WI38 (cell line): ENCODE measurements at regions not wholly inside any gene's neighbourhood (a gene's known extent, or its start where the extent isn't known, plus 50 kb on each side); places are given as distances from the start of the nearest gene placed in this dataset.

ENCODE experiments used
- H3K4me3 ChIP-seq: 2 replicates; pipeline ENCODE4 v1.5.1; 2011; ENCODE audit warnings: low read depth, mild to moderate bottlenecking, control low read depth, low read length
- CTCF ChIP-seq: IDR thresholded peaks from 2 replicates; pipeline ENCODE4 v1.5.1; 2012; ENCODE audit warnings: low read depth, mild to moderate bottlenecking, control low read depth, low read length

GRCh38 chr2:220856486-220856885, 715.6 kb downstream of the EPHA4 start:
- no peak for TF ChIP-seq CTCF
- H3K4me3 ChIP-seq = no peak overlapping the region

GRCh38 chr2:220857368-220857767, 714.7 kb downstream of the EPHA4 start:
- no peak for TF ChIP-seq CTCF
- no peak overlapping the region for H3K4me3 ChIP-seq

DNA sequence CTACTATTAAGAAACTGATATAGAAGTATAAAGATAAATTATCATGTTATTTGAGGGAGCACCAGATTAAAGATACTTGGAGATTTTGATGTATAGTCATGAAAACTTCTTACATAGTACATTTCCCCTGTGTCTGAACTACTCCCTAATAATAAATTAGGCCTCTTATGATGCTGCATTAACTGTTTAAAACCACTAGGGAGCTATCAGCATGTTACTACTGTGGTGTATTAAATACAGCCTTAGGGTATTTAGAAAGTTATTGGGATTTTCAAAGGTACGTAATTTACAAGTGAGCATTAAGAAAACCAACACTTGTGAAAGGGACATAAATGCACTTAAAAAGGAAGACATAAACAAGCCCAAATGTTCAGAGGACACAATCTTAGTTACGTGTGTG, 714.0 kb downstream of the EPHA4 start:
- TF ChIP-seq CTCF = no peak
- no peak overlapping the region for H3K4me3 ChIP-seq

DNA sequence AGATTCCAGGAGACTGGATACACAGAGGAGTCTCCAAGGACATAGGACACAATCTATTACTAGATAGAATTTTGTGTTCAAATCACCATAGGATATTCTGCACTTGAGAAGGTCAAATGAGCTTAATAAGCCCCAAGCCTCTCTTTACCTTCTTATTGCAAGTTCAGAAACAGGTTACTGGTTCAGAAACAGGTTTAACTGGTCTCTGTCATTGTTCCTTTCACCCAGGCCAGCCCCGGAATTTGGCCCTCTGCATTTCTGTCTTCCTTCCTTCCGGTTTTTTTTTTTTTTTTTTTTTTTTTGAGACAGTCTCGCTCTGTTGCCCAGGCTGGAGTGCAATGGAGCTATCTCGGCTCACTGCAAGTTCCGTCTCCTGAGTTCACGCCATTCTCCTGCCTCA, 700.2 kb downstream of the EPHA4 start:
- H3K4me3 ChIP-seq = no peak overlapping the region
- no peak for TF ChIP-seq CTCF

DNA sequence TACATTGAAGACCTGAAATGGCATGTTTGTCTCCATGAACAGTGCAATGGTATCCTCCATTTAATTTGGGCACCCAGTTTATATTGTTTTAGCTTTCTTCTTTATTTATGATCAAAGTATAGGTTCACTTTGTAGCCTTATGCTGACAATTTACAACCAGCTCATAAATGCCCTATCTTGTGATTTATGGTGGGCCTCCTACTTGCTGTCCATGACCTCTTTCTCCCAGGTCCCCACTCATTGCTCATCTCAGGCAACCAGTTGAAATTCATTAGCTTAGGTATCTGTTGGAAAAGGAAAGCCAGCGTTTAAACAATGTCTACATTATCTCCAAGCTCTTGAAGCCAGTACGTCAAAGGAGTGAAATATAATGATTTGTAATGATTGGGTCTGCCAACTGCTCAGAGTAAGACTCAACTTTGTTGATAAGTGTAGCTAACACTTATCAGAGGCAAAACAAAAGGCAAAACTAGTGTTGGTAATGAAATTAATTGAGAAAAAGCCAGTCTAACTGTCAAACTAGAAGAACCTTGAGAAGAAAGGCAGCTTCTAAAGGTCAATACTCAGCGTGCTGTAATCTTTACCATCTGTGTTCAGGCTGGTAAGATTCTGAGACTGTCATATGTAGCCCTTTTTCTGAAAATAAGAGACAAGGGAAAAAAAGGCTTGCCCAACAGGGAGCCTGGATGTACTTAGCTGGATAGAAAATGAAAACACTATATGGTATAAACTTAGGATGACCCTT, 695.9 kb downstream of the EPHA4 start:
- H3K4me3 ChIP-seq = no peak overlapping the region
- TF ChIP-seq CTCF = no peak

- TF ChIP-seq CTCF = no peak
- H3K4me3 ChIP-seq = no peak overlapping the region
Observed at GRCh38 chr2:220877491-220877890, 694.6 kb downstream of the EPHA4 start.

GRCh38 chr2:220877897-220878296, 694.2 kb downstream of the EPHA4 start:
- no peak for TF ChIP-seq CTCF
- H3K4me3 ChIP-seq = no peak overlapping the region
